ENCODE measurements at regions not wholly inside any gene's neighbourhood (a gene's known extent, or its start where the extent isn't known, plus 50 kb on each side); places are given as distances from the start of the nearest gene placed in this dataset.

GRCh38 chr6:4553387-4553786, 222.8 kb upstream of the CDYL start:
- TF ChIP-seq CTCF (IDR thresholded peaks at IDR 0.05; ENCODE audit: low read length) (no peak), EZH2 (IDR thresholded peaks at IDR 0.05; ENCODE audit: borderline replicate concordance, low read length) (no peak)

Measured in OCI-LY1 (cell line).